HepG2 (cell line): ENCODE measurements at regions not wholly inside any gene's neighbourhood (a gene's known extent, or its start where the extent isn't known, plus 50 kb on each side); places are given as distances from the start of the nearest gene placed in this dataset.

Source experiments
- ATAC-seq: fragments of 200-7000 bp; cut with Tn5 transposase; 3 replicates; pipeline ENCODE4 v1.9.1; 2020; ENCODE audit warnings: mild to moderate bottlenecking, moderate library complexity
- BruUV-seq: library from RNA; stranded (reverse); fragments of 400-500 nt; replicated peaks from 2 replicates; lab custom pipeline; 2021; lab: Mats Ljungman, UMichigan
- CTCF ChIA-PET: fragments of 300-600 bp; formaldehyde crosslinking; extraction: SDS; loops from one replicate; lab custom pipeline; 2021; ENCODE audit warnings: low total read pairs, inconsistent platforms, low intra/inter-chr PET ratio; lab: Yijun Ruan, JAX
- POLR2A ChIA-PET: fragments of 350-600 bp; sonication (Branson Sonifier 250); formaldehyde crosslinking; loops from one replicate; lab custom pipeline; 2020; ENCODE audit warnings: antibody characterized with exemption, inconsistent platforms; lab: Yijun Ruan, JAX
- DNase-seq: peaks from one replicate; pipeline ENCODE4 v3.0.0-alpha.2; 2015; ENCODE audit warnings: low spot score
- FAIRE-seq: peaks from 3 replicates; lab custom pipeline; 2011; peaks lifted over from hg19 to GRCh38; lab: Jason Lieb, UNC
- H2AFZ ChIP-seq: one replicate; pipeline ENCODE4 v1.6.1; 2011; ENCODE audit warnings: low read length, inconsistent platforms
- H3K27ac ChIP-seq: fragments of 300-600 bp; 3 replicates; pipeline ENCODE4 v1.8.0; 2011; ENCODE audit warnings: mixed run types, mild to moderate bottlenecking, mixed read lengths, low read length, inconsistent platforms; ENCODE audit not compliant: insufficient read depth; ENCODE audit errors: extremely low read length
- H3K27me3 ChIP-seq, 2 experiments: fragments of 200-600 bp in 1 of 2; 2 replicates in 1 of 2; 3 replicates in 1 of 2; pipeline versions ENCODE4 v1.6.0 to v1.8.0; 2011; ENCODE audit warnings: low read length in 2 of 2, mild to moderate bottlenecking in 2 of 2, moderate library complexity in 2 of 2, inconsistent platforms in 1 of 2; ENCODE audit not compliant: insufficient read depth in 2 of 2, control insufficient read depth in 1 of 2
- H3K36me3 ChIP-seq, 2 experiments: fragments of 200-600 bp in 1 of 2; replicated peaks in 1 of 2; 2 replicates in 1 of 2; 3 replicates in 1 of 2; pipeline versions ENCODE4 v1.5.1 to v1.8.0; 2011; ENCODE audit warnings: low read length in 2 of 2, inconsistent platforms in 1 of 2; ENCODE audit not compliant: insufficient read depth in 2 of 2, control insufficient read depth in 1 of 2
- H3K4me1 ChIP-seq: 2 replicates; pipeline ENCODE4 v1.5.1; 2012; ENCODE audit warnings: low read length, inconsistent platforms; ENCODE audit not compliant: insufficient read depth
- H3K4me2 ChIP-seq: 2 replicates; pipeline ENCODE4 v1.6.0; 2011; ENCODE audit warnings: low read depth, low read length, inconsistent platforms
- H3K4me3 ChIP-seq, 3 experiments: fragments of 200-600 bp in 1 of 3; sonication (generic), shearing (Covaris generic) in 1 of 3; replicated peaks in 1 of 3; 2 replicates each; pipeline ENCODE4 v1.5.1; 2011 to 2016; ENCODE audit warnings: low read length in 3 of 3, inconsistent platforms in 2 of 3, low read depth in 2 of 3, mild to moderate bottlenecking in 2 of 3, control low read depth in 1 of 3, mixed read lengths in 1 of 3; ENCODE audit not compliant: insufficient read depth in 1 of 3
- H3K79me2 ChIP-seq: one replicate; pipeline ENCODE4 v1.6.1; 2011; ENCODE audit warnings: low read length, inconsistent platforms; ENCODE audit not compliant: insufficient read depth
- H3K9ac ChIP-seq: 2 replicates; pipeline ENCODE4 v1.6.0; 2011; ENCODE audit warnings: mild to moderate bottlenecking, low read depth, low read length, inconsistent platforms; ENCODE audit not compliant: insufficient read depth
- H3K9me3 ChIP-seq: 2 replicates; pipeline ENCODE4 v1.5.1; 2012; ENCODE audit warnings: mild to moderate bottlenecking, low read length
- H4K20me1 ChIP-seq: 2 replicates; pipeline ENCODE4 v1.6.0; 2011; ENCODE audit warnings: inconsistent platforms, mild to moderate bottlenecking, low read length, moderate library complexity; ENCODE audit not compliant: insufficient read depth
- DNMT3B ChIP-seq: conservative IDR thresholded peaks from 2 replicates; pipeline ENCODE4 v1.6.1; 2016; ENCODE audit warnings: missing biosample characterization, control low read depth
- KDM3A ChIP-seq: IDR thresholded peaks from 2 replicates; pipeline ENCODE4 v1.6.1; 2018; ENCODE audit warnings: low read depth, missing compliant biosample characterization
- MEIS2 ChIP-seq: sonication (generic); formaldehyde crosslinking; IDR thresholded peaks from 2 replicates; pipeline ENCODE4 v1.9.0; 2021; ENCODE audit warnings: mild to moderate bottlenecking, missing genetic modification reagents
- MZF1 ChIP-seq: sonication (generic); formaldehyde crosslinking; IDR thresholded peaks from 2 replicates; pipeline ENCODE4 v1.8.1; 2023; ENCODE audit warnings: mild to moderate bottlenecking, missing genetic modification reagents, borderline replicate concordance
- NFIC ChIP-seq: IDR thresholded peaks from 2 replicates; pipeline ENCODE4 v1.6.1; 2012; ENCODE audit warnings: mild to moderate bottlenecking, low read length, inconsistent platforms
- PCBP1 ChIP-seq: fragments of 200-400 bp; formaldehyde crosslinking; IDR thresholded peaks from 2 replicates; pipeline ENCODE4 v1.6.1; 2017; ENCODE audit warnings: mild to moderate bottlenecking, low read depth, low read length, borderline replicate concordance
- PHB2 ChIP-seq: fragments of 450-650 bp; IDR thresholded peaks from 2 replicates; pipeline ENCODE4 v1.6.1; 2018; ENCODE audit not compliant: partially characterized antibody
- PTBP1 ChIP-seq: fragments of 200-400 bp; formaldehyde crosslinking; IDR thresholded peaks from 2 replicates; pipeline ENCODE4 v1.6.1; 2018; ENCODE audit warnings: low read length, low read depth; ENCODE audit not compliant: poor library complexity, severe bottlenecking
- RAD21 ChIP-seq: fragments of 450-650 bp; formaldehyde crosslinking; IDR thresholded peaks from 2 replicates; pipeline ENCODE4 v1.5.0; 2020; ENCODE audit warnings: mild to moderate bottlenecking
- ZKSCAN5 ChIP-seq: sonication (generic); formaldehyde crosslinking; IDR thresholded peaks from 2 replicates; pipeline ENCODE4 v1.5.1; 2020; ENCODE audit warnings: mild to moderate bottlenecking, missing genetic modification reagents
- ZKSCAN8 ChIP-seq: IDR thresholded peaks from 2 replicates; pipeline ENCODE4 v1.6.1; 2016; ENCODE audit warnings: borderline replicate concordance, missing genetic modification reagents, missing compliant biosample characterization
- ZNF101 ChIP-seq: sonication (generic); formaldehyde crosslinking; IDR thresholded peaks from 2 replicates; pipeline ENCODE4 v1.4.0; 2020; ENCODE audit warnings: mild to moderate bottlenecking, low read depth, missing genetic modification reagents, borderline replicate concordance
- ZNF18 ChIP-seq: sonication (generic); formaldehyde crosslinking; IDR thresholded peaks from 2 replicates; pipeline ENCODE4 v1.8.0; 2022; ENCODE audit warnings: mild to moderate bottlenecking, missing genetic modification reagents; ENCODE audit not compliant: insufficient replicate concordance
- ZNF337 ChIP-seq: sonication (generic); formaldehyde crosslinking; IDR thresholded peaks from 2 replicates; pipeline ENCODE4 v1.5.1; 2020; ENCODE audit warnings: missing genetic modification reagents, low read depth, mild to moderate bottlenecking, borderline replicate concordance
- ZNF781 ChIP-seq: sonication (generic); formaldehyde crosslinking; IDR thresholded peaks from 2 replicates; pipeline ENCODE4 v1.5.1; 2020; ENCODE audit warnings: borderline replicate concordance, mild to moderate bottlenecking, missing genetic modification reagents; ENCODE audit errors: not compliant biosample characterization
- ZNF839 ChIP-seq: sonication (generic); formaldehyde crosslinking; IDR thresholded peaks from 2 replicates; pipeline ENCODE4 v1.4.0; 2020; ENCODE audit warnings: missing genetic modification reagents, mild to moderate bottlenecking, borderline replicate concordance
- WGBS: methylation state at CpG from one replicate; pipeline ENCODE4 v1.1.6; 2017; ENCODE audit warnings: low lambda C conversion rate; 5-methylcytosine and 5-hydroxymethylcytosine counted together
- in situ Hi-C: cut with HindIII; loops from 2 replicates; pipeline ENCODE4 v1.10.0; 2017; ENCODE audit warnings: low pct_unique_long_range_greater_than_20kb; ENCODE audit not compliant: extremely low pct_ligation_motif_present
- intact Hi-C: fragments of 100-400 bp; cut with micrococcal nuclease; formaldehyde crosslinking; loops from one replicate; pipeline ENCODE4 v1.10.0; 2022; ENCODE audit not compliant: unreplicated experiment
- TF ChIP-seq, protein P1 (sequence below): sonication (generic); formaldehyde crosslinking; IDR thresholded peaks from 2 replicates; pipeline ENCODE4 v1.8.1; 2023; ENCODE audit warnings: mild to moderate bottlenecking, inconsistent platforms, moderate library complexity, missing genetic modification reagents, borderline replicate concordance
- TF ChIP-seq, protein P2 (sequence below): sonication (generic); formaldehyde crosslinking; IDR thresholded peaks from 2 replicates; pipeline ENCODE4 v1.5.0; 2020; ENCODE audit warnings: missing genetic modification reagents, mild to moderate bottlenecking, borderline replicate concordance

- in situ Hi-C loops = no loop called here
- no TSS peak for BruUV-seq
- Histone ChIP-seq H3K4me1 (no peaks in the 10 kb centered on the region), H3K9ac (no peak overlapping the region), H3K9me3 (peaks cover 29% of the 10 kb centered on the region), H3K27me3 (no peaks in the 10 kb centered on the region), H4K20me1 (no peaks in the 10 kb centered on the region), H3K36me3 (no peaks in the 10 kb centered on the region), H3K27ac (no peak overlapping the region), H3K79me2 (no peaks in the 10 kb centered on the region)
- CTCF ChIA-PET = no interaction called here
- no peak for FAIRE-seq
- TF ChIP-seq PCBP1 = no peak
- TF ChIP-seq DNMT3B (CRISPR knock-in tag) = no peak
- no peak for TF ChIP-seq RAD21 (CRISPR knock-in tag)
- no peak for TF ChIP-seq MZF1
- no peak for TF ChIP-seq ZKSCAN5 (CRISPR knock-in tag)
- no peak for TF ChIP-seq ZNF337 (CRISPR knock-in tag)
- TF ChIP-seq ZNF781 (CRISPR knock-in tag) = no peak
- TF ChIP-seq ZNF839 = no peak
- no peak for TF ChIP-seq KDM3A (CRISPR knock-in tag)
- TF ChIP-seq ZKSCAN8 (CRISPR knock-in tag) = no peak
- TF ChIP-seq MEIS2 (CRISPR knock-in tag) = no peak
- no peak for TF ChIP-seq ZNF101 (CRISPR knock-in tag)
- TF ChIP-seq, protein P1, sequence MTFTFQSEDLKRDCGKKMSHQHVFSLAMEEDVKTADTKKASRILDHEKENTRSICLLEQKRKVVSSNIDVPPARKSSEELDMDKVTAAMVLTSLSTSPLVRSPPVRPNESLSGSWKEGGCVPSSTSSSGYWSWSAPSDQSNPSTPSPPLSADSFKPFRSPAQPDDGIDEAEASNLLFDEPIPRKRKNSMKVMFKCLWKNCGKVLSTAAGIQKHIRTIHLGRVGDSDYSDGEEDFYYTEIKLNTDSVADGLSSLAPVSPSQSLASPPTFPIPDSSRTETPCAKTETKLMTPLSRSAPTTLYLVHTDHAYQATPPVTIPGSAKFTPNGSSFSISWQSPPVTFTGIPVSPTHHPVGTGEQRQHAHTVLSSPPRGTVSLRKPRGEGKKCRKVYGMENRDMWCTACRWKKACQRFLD = no peak
- no peak for TF ChIP-seq PHB2
- TF ChIP-seq, protein P2, sequence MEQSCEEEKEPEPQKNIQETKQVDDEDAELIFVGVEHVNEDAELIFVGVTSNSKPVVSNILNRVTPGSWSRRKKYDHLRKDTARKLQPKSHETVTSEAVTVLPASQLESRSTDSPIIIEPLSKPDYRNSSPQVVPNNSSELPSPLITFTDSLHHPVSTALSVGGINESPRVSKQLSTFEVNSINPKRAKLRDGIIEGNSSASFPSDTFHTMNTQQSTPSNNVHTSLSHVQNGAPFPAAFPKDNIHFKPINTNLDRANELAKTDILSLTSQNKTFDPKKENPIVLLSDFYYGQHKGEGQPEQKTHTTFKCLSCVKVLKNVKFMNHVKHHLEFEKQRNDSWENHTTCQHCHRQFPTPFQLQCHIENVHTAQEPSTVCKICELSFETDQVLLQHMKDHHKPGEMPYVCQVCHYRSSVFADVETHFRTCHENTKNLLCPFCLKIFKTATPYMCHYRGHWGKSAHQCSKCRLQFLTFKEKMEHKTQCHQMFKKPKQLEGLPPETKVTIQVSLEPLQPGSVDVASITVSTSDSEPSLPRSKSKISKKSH (CRISPR knock-in tag) = no peak
- TF ChIP-seq NFIC = no peak
- no peak for TF ChIP-seq PTBP1
- TF ChIP-seq ZNF18 (CRISPR knock-in tag) = no peak
- TF ChIP-seq, all 625 proteins: peak for 0
- Histone ChIP-seq H3K4me3 (no peak overlapping the region), H3K4me2 (no peak overlapping the region), H2AFZ (no peak overlapping the region)
- WGBS = 5% methylated on average over 4 of the region's 4 CpGs
- POLR2A ChIA-PET = no interaction called here
- intact Hi-C loops = no loop called here
- ATAC-seq = no peak
- DNase-seq = no peak
These were observed 318.6 kb downstream of the AKAIN1 start for GRCh38 chr18:4878480-4878879.
